ENCODE measurements at regions not wholly inside any gene's neighbourhood (a gene's known extent, or its start where the extent isn't known, plus 50 kb on each side); places are given as distances from the start of the nearest gene placed in this dataset.

GRCh38 chr2:6506361-6506794 lies 359.3 kb downstream of the CMPK2 start:
- Histone ChIP-seq H3K9ac (ENCODE audit: low read depth, low read length) (no peak overlapping the region), H3K4me3 (ENCODE audit: low read length) (no peak overlapping the region), H3K4me1 (ENCODE audit: insufficient read depth, low read length) (no peaks in the 10 kb centered on the region), H3K9me3 (ENCODE audit: insufficient read depth, low read depth, low read length) (no peaks in the 10 kb centered on the region), H3K27me3 (ENCODE audit: insufficient read depth, low read length) (no peaks in the 10 kb centered on the region), H3K27ac (ENCODE audit: low read length) (no peak overlapping the region), H3K36me3 (ENCODE audit: insufficient read depth, low read depth, low read length) (no peaks in the 10 kb centered on the region)

GRCh38 chr2:6506859-6507258 lies 358.8 kb downstream of the CMPK2 start:
- Histone ChIP-seq H3K27ac (ENCODE audit: low read length) (no peak overlapping the region), H3K36me3 (ENCODE audit: insufficient read depth, low read depth, low read length) (no peaks in the 10 kb centered on the region), H3K4me1 (ENCODE audit: insufficient read depth, low read length) (no peaks in the 10 kb centered on the region), H3K9me3 (ENCODE audit: insufficient read depth, low read depth, low read length) (no peaks in the 10 kb centered on the region), H3K27me3 (ENCODE audit: insufficient read depth, low read length) (no peaks in the 10 kb centered on the region), H3K4me3 (ENCODE audit: low read length) (no peak overlapping the region), H3K9ac (ENCODE audit: low read depth, low read length) (no peak overlapping the region)

GRCh38 chr2:6510532-6510931 lies 355.2 kb downstream of the CMPK2 start:
- Histone ChIP-seq H3K36me3 (ENCODE audit: insufficient read depth, low read depth, low read length) (no peaks in the 10 kb centered on the region), H3K4me3 (ENCODE audit: low read length) (no peak overlapping the region), H3K27me3 (ENCODE audit: insufficient read depth, low read length) (no peaks in the 10 kb centered on the region), H3K4me1 (ENCODE audit: insufficient read depth, low read length) (no peaks in the 10 kb centered on the region), H3K9ac (ENCODE audit: low read depth, low read length) (no peak overlapping the region), H3K9me3 (ENCODE audit: insufficient read depth, low read depth, low read length) (no peaks in the 10 kb centered on the region), H3K27ac (ENCODE audit: low read length) (no peak overlapping the region)

GRCh38 chr2:6512589-6512988 lies 353.1 kb downstream of the CMPK2 start:
- no peak overlapping the region for H3K9ac ChIP-seq (ENCODE audit: low read depth, low read length)
- no peaks in the 10 kb centered on the region for H3K27me3 ChIP-seq (ENCODE audit: insufficient read depth, low read length)
- H3K4me3 ChIP-seq (ENCODE audit: low read length) = no peak overlapping the region
- H3K27ac ChIP-seq (ENCODE audit: low read length) = no peak overlapping the region
- H3K9me3 ChIP-seq (ENCODE audit: insufficient read depth, low read depth, low read length) = no peaks in the 10 kb centered on the region
- H3K36me3 ChIP-seq (ENCODE audit: insufficient read depth, low read depth, low read length) = no peaks in the 10 kb centered on the region
- H3K4me1 ChIP-seq (ENCODE audit: insufficient read depth, low read length) = no peaks in the 10 kb centered on the region

- no peaks in the 10 kb centered on the region for H3K36me3 ChIP-seq (ENCODE audit: insufficient read depth, low read depth, low read length)
- H3K27ac ChIP-seq (ENCODE audit: low read length) = no peak overlapping the region
- no peaks in the 10 kb centered on the region for H3K27me3 ChIP-seq (ENCODE audit: insufficient read depth, low read length)
- H3K4me3 ChIP-seq (ENCODE audit: low read length) = no peak overlapping the region
- H3K9me3 ChIP-seq (ENCODE audit: insufficient read depth, low read depth, low read length) = no peaks in the 10 kb centered on the region
- no peak overlapping the region for H3K9ac ChIP-seq (ENCODE audit: low read depth, low read length)
- H3K4me1 ChIP-seq (ENCODE audit: insufficient read depth, low read length) = no peaks in the 10 kb centered on the region
Measured at GRCh38 chr2:6516674-6517073, 349.0 kb downstream of the CMPK2 start.

GRCh38 chr2:6518361-6518760 lies 347.3 kb downstream of the CMPK2 start:
- Histone ChIP-seq H3K4me1 (ENCODE audit: insufficient read depth, low read length) (peaks cover 2% of the 10 kb centered on the region; the same call in 1 of the 2 replicates), H3K4me3 (ENCODE audit: low read length) (no peak overlapping the region), H3K36me3 (ENCODE audit: insufficient read depth, low read depth, low read length) (no peaks in the 10 kb centered on the region), H3K27ac (ENCODE audit: low read length) (no peak overlapping the region), H3K27me3 (ENCODE audit: insufficient read depth, low read length) (no peaks in the 10 kb centered on the region), H3K9ac (ENCODE audit: low read depth, low read length) (no peak overlapping the region), H3K9me3 (ENCODE audit: insufficient read depth, low read depth, low read length) (no peaks in the 10 kb centered on the region)

GRCh38 chr2:6523476-6523875 lies 342.2 kb downstream of the CMPK2 start:
- Histone ChIP-seq H3K9me3 (ENCODE audit: insufficient read depth, low read depth, low read length) (no peaks in the 10 kb centered on the region), H3K36me3 (ENCODE audit: insufficient read depth, low read depth, low read length) (no peaks in the 10 kb centered on the region), H3K9ac (ENCODE audit: low read depth, low read length) (no peak overlapping the region), H3K27me3 (ENCODE audit: insufficient read depth, low read length) (no peaks in the 10 kb centered on the region), H3K27ac (ENCODE audit: low read length) (no peak overlapping the region), H3K4me3 (ENCODE audit: low read length) (no peak overlapping the region), H3K4me1 (ENCODE audit: insufficient read depth, low read length) (peaks cover 7% of the 10 kb centered on the region; the same call in 1 of the 2 replicates)

GRCh38 chr2:6524691-6525474 lies 340.8 kb downstream of the CMPK2 start:
- Histone ChIP-seq H3K27ac (ENCODE audit: low read length) (no peak overlapping the region), H3K4me1 (ENCODE audit: insufficient read depth, low read length) (peaks cover 7% of the 10 kb centered on the region; the same call in 1 of the 2 replicates), H3K4me3 (ENCODE audit: low read length) (no peak overlapping the region), H3K9ac (ENCODE audit: low read depth, low read length) (no peak overlapping the region), H3K27me3 (ENCODE audit: insufficient read depth, low read length) (no peaks in the 10 kb centered on the region), H3K36me3 (ENCODE audit: insufficient read depth, low read depth, low read length) (no peaks in the 10 kb centered on the region), H3K9me3 (ENCODE audit: insufficient read depth, low read depth, low read length) (no peaks in the 10 kb centered on the region)

- H3K9ac ChIP-seq (ENCODE audit: low read depth, low read length) = no peak overlapping the region
- H3K4me1 ChIP-seq (ENCODE audit: insufficient read depth, low read length) = peaks cover 7% of the 10 kb centered on the region; the same call in 1 of the 2 replicates
- no peak overlapping the region for H3K27ac ChIP-seq (ENCODE audit: low read length)
- H3K27me3 ChIP-seq (ENCODE audit: insufficient read depth, low read length) = no peaks in the 10 kb centered on the region
- H3K4me3 ChIP-seq (ENCODE audit: low read length) = no peak overlapping the region
- no peaks in the 10 kb centered on the region for H3K36me3 ChIP-seq (ENCODE audit: insufficient read depth, low read depth, low read length)
- H3K9me3 ChIP-seq (ENCODE audit: insufficient read depth, low read depth, low read length) = no peaks in the 10 kb centered on the region
Measured at GRCh38 chr2:6525475-6525964, 340.2 kb downstream of the CMPK2 start.

- H3K9ac ChIP-seq (ENCODE audit: low read depth, low read length) = no peak overlapping the region
- H3K36me3 ChIP-seq (ENCODE audit: insufficient read depth, low read depth, low read length) = no peaks in the 10 kb centered on the region
- H3K27ac ChIP-seq (ENCODE audit: low read length) = no peak overlapping the region
- H3K4me1 ChIP-seq (ENCODE audit: insufficient read depth, low read length) = peaks cover 7% of the 10 kb centered on the region; the same call in 1 of the 2 replicates
- H3K4me3 ChIP-seq (ENCODE audit: low read length) = no peak overlapping the region
- no peaks in the 10 kb centered on the region for H3K27me3 ChIP-seq (ENCODE audit: insufficient read depth, low read length)
- H3K9me3 ChIP-seq (ENCODE audit: insufficient read depth, low read depth, low read length) = no peaks in the 10 kb centered on the region
Measured at GRCh38 chr2:6526093-6526824, 339.4 kb downstream of the CMPK2 start.

- Histone ChIP-seq H3K9ac (ENCODE audit: low read depth, low read length) (no peak overlapping the region), H3K9me3 (ENCODE audit: insufficient read depth, low read depth, low read length) (no peaks in the 10 kb centered on the region), H3K4me3 (ENCODE audit: low read length) (no peak overlapping the region), H3K4me1 (ENCODE audit: insufficient read depth, low read length) (peaks cover 16% of the 10 kb centered on the region; the same call in 1 of the 2 replicates), H3K36me3 (ENCODE audit: insufficient read depth, low read depth, low read length) (no peaks in the 10 kb centered on the region), H3K27me3 (ENCODE audit: insufficient read depth, low read length) (no peaks in the 10 kb centered on the region), H3K27ac (ENCODE audit: low read length) (no peak overlapping the region)
Measured at GRCh38 chr2:6531304-6531703, 334.4 kb downstream of the CMPK2 start.

- Histone ChIP-seq H3K9me3 (ENCODE audit: insufficient read depth, low read depth, low read length) (no peaks in the 10 kb centered on the region), H3K27me3 (ENCODE audit: insufficient read depth, low read length) (no peaks in the 10 kb centered on the region), H3K36me3 (ENCODE audit: insufficient read depth, low read depth, low read length) (no peaks in the 10 kb centered on the region), H3K27ac (ENCODE audit: low read length) (no peak overlapping the region), H3K4me3 (ENCODE audit: low read length) (peak overlapping the region; percentile 3; the same call in 1 of the 2 replicates), H3K4me1 (ENCODE audit: insufficient read depth, low read length) (peaks cover 18% of the 10 kb centered on the region; the same call in 1 of the 2 replicates), H3K9ac (ENCODE audit: low read depth, low read length) (no peak overlapping the region)
Measured at GRCh38 chr2:6535572-6535971, 330.1 kb downstream of the CMPK2 start.
